ENCODE measurements at regions not wholly inside any gene's neighbourhood (a gene's known extent, or its start where the extent isn't known, plus 50 kb on each side); places are given as distances from the start of the nearest gene placed in this dataset.

DNA sequence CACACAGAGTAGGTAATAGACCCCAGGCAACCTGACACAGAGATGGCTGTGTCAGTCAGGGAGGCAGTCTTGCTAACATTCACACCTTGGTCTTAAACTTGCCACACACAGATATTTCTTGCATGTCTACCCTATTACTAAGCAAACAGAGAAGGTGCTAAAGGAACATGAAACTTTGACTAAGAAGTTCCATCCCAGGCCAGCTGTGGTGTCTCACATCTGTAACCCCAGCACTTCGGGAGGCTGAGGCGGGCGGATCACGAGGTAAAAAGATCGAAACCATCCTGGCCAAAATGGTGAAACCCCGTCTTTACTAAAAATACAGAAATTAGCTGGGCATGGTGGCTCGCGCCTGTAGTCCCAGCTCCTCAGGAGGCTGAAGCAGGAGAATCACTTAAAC, 222.4 kb upstream of the JARID2 start:
- Mint-ChIP-seq H3K27me3 (peaks cover 8% of the 10 kb centered on the region), H3K9me3 (no peaks in the 10 kb centered on the region), H3K4me3 (peak overlapping the region; percentile 5), H3K27ac (peak overlapping the region; percentile 60), H3K36me3 (ENCODE audit: low read depth) (no peaks in the 10 kb centered on the region), H3K4me1 (peaks cover 10% of the 10 kb centered on the region)
- no peak for TF ChIP-seq CTCF (IDR thresholded peaks at IDR 0.05)
- CTCF ChIA-PET, result no interaction called here
- DNase-seq, result no peak
- POLR2A ChIA-PET, result interaction anchor here (0.7 kb wide), 2 partner anchors 176 to 426 kb away, joined by 5 to 10 read pairs; no protein-coding TSS in a partner anchor
- ATAC-seq (ENCODE audit: low read depth), result peak; percentile 77
- intact Hi-C loops (cut with micrococcal nuclease), result no loop called here

GRCh38 chr6:15025446-15025845, 220.4 kb upstream of the JARID2 start:
- POLR2A ChIA-PET, result no interaction called here
- ATAC-seq (ENCODE audit: low read depth), result no peak
- H3K4me1 Mint-ChIP-seq, result peaks cover 10% of the 10 kb centered on the region

GRCh38 chr6:15026832-15027231, 219.0 kb upstream of the JARID2 start:
- H3K27me3 Mint-ChIP-seq, result peaks cover 2% of the 10 kb centered on the region

More at GRCh38 chr6:15025446-15025845, 220.4 kb upstream of the JARID2 start:
- DNase-seq, result no peak
- Mint-ChIP-seq H3K27ac (no peak overlapping the region), H3K27me3 (peaks cover 6% of the 10 kb centered on the region), H3K36me3 (ENCODE audit: low read depth) (no peaks in the 10 kb centered on the region), H3K9me3 (no peaks in the 10 kb centered on the region), H3K4me3 (no peak overlapping the region)
- TF ChIP-seq CTCF (IDR thresholded peaks at IDR 0.05), result no peak
- intact Hi-C loops (cut with micrococcal nuclease), result no loop called here
- CTCF ChIA-PET, result no interaction called here

DNA sequence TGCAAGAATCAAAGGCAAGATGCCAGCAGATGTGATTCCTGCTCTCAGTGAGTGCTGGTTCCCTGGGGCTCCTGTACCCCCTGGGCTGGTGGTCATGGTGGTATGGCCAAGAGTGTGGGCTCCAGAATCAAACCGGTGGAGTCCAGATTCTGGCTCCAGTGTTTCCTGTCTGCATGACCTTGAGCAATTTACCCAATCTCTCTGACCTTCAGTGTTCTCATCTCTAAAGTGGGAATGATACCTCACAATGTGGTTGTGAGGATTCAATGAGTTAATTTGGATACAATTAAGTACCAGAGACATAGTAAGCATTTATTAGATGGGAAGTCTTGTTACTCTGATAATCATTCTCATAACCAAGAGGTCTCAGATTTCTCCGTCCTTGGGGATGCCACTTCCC, 218.4 kb upstream of the JARID2 start:
- CTCF ChIA-PET, result no interaction called here
- H3K4me1 Mint-ChIP-seq, result peaks cover 8% of the 10 kb centered on the region
- no peak overlapping the region for H3K27ac Mint-ChIP-seq
- H3K4me3 Mint-ChIP-seq, result no peak overlapping the region
- intact Hi-C loops (cut with micrococcal nuclease), result no loop called here
- TF ChIP-seq CTCF (IDR thresholded peaks at IDR 0.05), result no peak
- POLR2A ChIA-PET, result no interaction called here
- ATAC-seq (ENCODE audit: low read depth), result no peak
- no peak for DNase-seq
- no peaks in the 10 kb centered on the region for H3K36me3 Mint-ChIP-seq (ENCODE audit: low read depth)
- H3K9me3 Mint-ChIP-seq, result peaks cover 4% of the 10 kb centered on the region
- no peaks in the 10 kb centered on the region for H3K27me3 Mint-ChIP-seq

More at GRCh38 chr6:15026832-15027231, 219.0 kb upstream of the JARID2 start:
- no peak for TF ChIP-seq CTCF (IDR thresholded peaks at IDR 0.05)
- Mint-ChIP-seq H3K4me1 (peaks cover 10% of the 10 kb centered on the region), H3K9me3 (peaks cover 4% of the 10 kb centered on the region), H3K4me3 (no peak overlapping the region), H3K36me3 (ENCODE audit: low read depth) (no peaks in the 10 kb centered on the region), H3K27ac (no peak overlapping the region)
- intact Hi-C loops (cut with micrococcal nuclease), result no loop called here
- ChIA-PET CTCF (no interaction called here), POLR2A (no interaction called here)
- ATAC-seq (ENCODE audit: low read depth) (no peak), DNase-seq (no peak)

- TF ChIP-seq CTCF (IDR thresholded peaks at IDR 0.05), result no peak
- Mint-ChIP-seq H3K4me1 (peaks cover 18% of the 10 kb centered on the region), H3K27ac (no peak overlapping the region), H3K4me3 (no peak overlapping the region), H3K36me3 (ENCODE audit: low read depth) (no peaks in the 10 kb centered on the region), H3K9me3 (peaks cover 4% of the 10 kb centered on the region), H3K27me3 (no peaks in the 10 kb centered on the region)
- intact Hi-C loops (cut with micrococcal nuclease), result no loop called here
- ChIA-PET POLR2A (no interaction called here), CTCF (interaction anchor here (0.7 kb wide), 1 partner anchor 715 kb away, joined by 3 read pairs; no protein-coding TSS in a partner anchor)
- ATAC-seq (ENCODE audit: low read depth), result no peak
- DNase-seq, result no peak
Observed at GRCh38 chr6:15032015-15032414, 213.9 kb upstream of the JARID2 start.

Measured in activated B cell treated with CpG ODN at 0.5 μM for 24 hours (primary cell).